GM21360 (cell line): ENCODE measurements at regions not wholly inside any gene's neighbourhood (a gene's known extent, or its start where the extent isn't known, plus 50 kb on each side); places are given as distances from the start of the nearest gene placed in this dataset.

Experiments
- ATAC-seq: cut with Tn5 transposase; IDR thresholded peaks from one replicate; pipeline ENCODE4 v1.9.1; 2021; ENCODE audit warnings: mild to moderate bottlenecking, moderate library complexity; ENCODE audit not compliant: unreplicated experiment

GRCh38 chr4:160872491-160872890 is 1291.3 kb downstream of the FSTL5 start:
- ATAC-seq, result no peak

GRCh38 chr4:160877087-160877790 is 1286.6 kb downstream of the FSTL5 start:
- no peak for ATAC-seq

- no peak for ATAC-seq
Observed at GRCh38 chr4:160880180-160880579, 1283.6 kb downstream of the FSTL5 start.

GRCh38 chr4:160887668-160888067 is 1276.1 kb downstream of the FSTL5 start:
- no peak for ATAC-seq

GRCh38 chr4:160894128-160894527 is 1269.7 kb downstream of the FSTL5 start:
- no peak for ATAC-seq

- no peak for ATAC-seq
Observed at GRCh38 chr4:160894809-160895208, 1269.0 kb downstream of the FSTL5 start.

GRCh38 chr4:160927311-160927710 is 1236.5 kb downstream of the FSTL5 start:
- ATAC-seq, result no peak

GRCh38 chr4:160928482-160928881 is 1235.3 kb downstream of the FSTL5 start:
- no peak for ATAC-seq

- ATAC-seq, result no peak
Observed at GRCh38 chr4:160947653-160948052, 1216.1 kb downstream of the FSTL5 start.

- ATAC-seq, result no peak
Observed at GRCh38 chr4:160956875-160957274, 1206.9 kb downstream of the FSTL5 start.

- no peak for ATAC-seq
Observed at GRCh38 chr4:160969925-160970324, 1193.9 kb downstream of the FSTL5 start.

- no peak for ATAC-seq
Observed at GRCh38 chr4:160980091-160980490, 1183.7 kb downstream of the FSTL5 start.

- no peak for ATAC-seq
Observed at GRCh38 chr4:160981083-160981482, 1182.7 kb downstream of the FSTL5 start.

GRCh38 chr4:160983035-160983434 is 1180.8 kb downstream of the FSTL5 start:
- no peak for ATAC-seq

- ATAC-seq, result no peak
Observed at GRCh38 chr4:161002386-161002785, 1161.4 kb downstream of the FSTL5 start.

GRCh38 chr4:161003418-161004057 is 1160.3 kb downstream of the FSTL5 start:
- no peak for ATAC-seq

- no peak for ATAC-seq
Observed at GRCh38 chr4:161005746-161006145, 1158.1 kb downstream of the FSTL5 start.

GRCh38 chr4:161008527-161008926 is 1155.3 kb downstream of the FSTL5 start:
- no peak for ATAC-seq

- no peak for ATAC-seq
Observed at GRCh38 chr4:161010227-161010626, 1153.6 kb downstream of the FSTL5 start.
